ENCODE measurements at regions not wholly inside any gene's neighbourhood (a gene's known extent, or its start where the extent isn't known, plus 50 kb on each side); places are given as distances from the start of the nearest gene placed in this dataset.

- TF ChIP-seq PAX5 (IDR thresholded peaks at IDR 0.05; ENCODE audit: insufficient read depth, low read length, severe bottlenecking) (no peak), POU2F2 (IDR thresholded peaks at IDR 0.05; ENCODE audit: low read depth, low read length) (no peak), POLR2A (IDR thresholded peaks at IDR 0.05; ENCODE audit: low read depth, low read length) (no peak), POLR2AphosphoS5 (IDR thresholded peaks at IDR 0.05; ENCODE audit: low read depth, low read length) (no peak), TAF1 (IDR thresholded peaks at IDR 0.05; ENCODE audit: low read depth, low read length) (no peak), SPI1 (IDR thresholded peaks at IDR 0.05; ENCODE audit: low read depth, low read length) (no peak)
- DNase-seq (ENCODE audit: insufficient read length, low spot score) (no peak), FAIRE-seq (no peak)
Observed at GRCh38 chr2:217684431-217685254, 318.2 kb downstream of the TNS1 start.

- DNase-seq (ENCODE audit: insufficient read length, low spot score): no peak
- no peak for FAIRE-seq
- TF ChIP-seq TAF1 (IDR thresholded peaks at IDR 0.05; ENCODE audit: low read depth, low read length): no peak
- TF ChIP-seq PAX5 (IDR thresholded peaks at IDR 0.05; ENCODE audit: insufficient read depth, low read length, severe bottlenecking): no peak
- no peak for TF ChIP-seq POLR2AphosphoS5 (IDR thresholded peaks at IDR 0.05; ENCODE audit: low read depth, low read length)
- TF ChIP-seq POU2F2 (IDR thresholded peaks at IDR 0.05; ENCODE audit: low read depth, low read length): no peak
- TF ChIP-seq POLR2A (IDR thresholded peaks at IDR 0.05; ENCODE audit: low read depth, low read length): no peak
- TF ChIP-seq SPI1 (IDR thresholded peaks at IDR 0.05; ENCODE audit: low read depth, low read length): no peak
Observed at GRCh38 chr2:217683106-217683870, 319.5 kb downstream of the TNS1 start.

GRCh38 chr2:217681791-217682190, 321.0 kb downstream of the TNS1 start:
- DNase-seq (ENCODE audit: insufficient read length, low spot score) (no peak), FAIRE-seq (no peak)
- TF ChIP-seq POU2F2 (IDR thresholded peaks at IDR 0.05; ENCODE audit: low read depth, low read length) (no peak), POLR2A (IDR thresholded peaks at IDR 0.05; ENCODE audit: low read depth, low read length) (no peak), POLR2AphosphoS5 (IDR thresholded peaks at IDR 0.05; ENCODE audit: low read depth, low read length) (no peak), TAF1 (IDR thresholded peaks at IDR 0.05; ENCODE audit: low read depth, low read length) (no peak), PAX5 (IDR thresholded peaks at IDR 0.05; ENCODE audit: insufficient read depth, low read length, severe bottlenecking) (no peak), SPI1 (IDR thresholded peaks at IDR 0.05; ENCODE audit: low read depth, low read length) (no peak)

DNA sequence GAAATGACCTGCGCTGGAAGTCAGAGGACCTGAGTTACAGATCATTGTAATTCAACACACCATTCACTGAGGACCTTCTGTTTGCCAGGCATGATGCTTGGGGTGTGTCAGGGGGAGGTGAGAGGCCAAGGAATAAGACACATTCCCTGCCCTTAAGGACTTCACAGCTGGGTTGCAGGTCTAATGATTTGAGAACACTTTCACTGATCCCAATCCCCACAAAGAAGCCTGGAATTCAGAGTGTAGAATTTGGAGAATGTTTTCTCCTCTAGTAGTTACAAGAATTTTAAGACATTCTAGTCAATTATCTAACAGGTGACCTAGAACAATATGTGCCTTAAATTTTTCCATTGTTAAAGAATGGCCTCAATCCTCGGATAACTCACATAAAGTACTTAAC, 322.4 kb downstream of the TNS1 start:
- TF ChIP-seq PAX5 (IDR thresholded peaks at IDR 0.05; ENCODE audit: insufficient read depth, low read length, severe bottlenecking) (no peak), TAF1 (IDR thresholded peaks at IDR 0.05; ENCODE audit: low read depth, low read length) (no peak), POU2F2 (IDR thresholded peaks at IDR 0.05; ENCODE audit: low read depth, low read length) (no peak), POLR2AphosphoS5 (IDR thresholded peaks at IDR 0.05; ENCODE audit: low read depth, low read length) (no peak), POLR2A (IDR thresholded peaks at IDR 0.05; ENCODE audit: low read depth, low read length) (no peak), SPI1 (IDR thresholded peaks at IDR 0.05; ENCODE audit: low read depth, low read length) (no peak)
- DNase-seq (ENCODE audit: insufficient read length, low spot score) (no peak), FAIRE-seq (no peak)

DNA sequence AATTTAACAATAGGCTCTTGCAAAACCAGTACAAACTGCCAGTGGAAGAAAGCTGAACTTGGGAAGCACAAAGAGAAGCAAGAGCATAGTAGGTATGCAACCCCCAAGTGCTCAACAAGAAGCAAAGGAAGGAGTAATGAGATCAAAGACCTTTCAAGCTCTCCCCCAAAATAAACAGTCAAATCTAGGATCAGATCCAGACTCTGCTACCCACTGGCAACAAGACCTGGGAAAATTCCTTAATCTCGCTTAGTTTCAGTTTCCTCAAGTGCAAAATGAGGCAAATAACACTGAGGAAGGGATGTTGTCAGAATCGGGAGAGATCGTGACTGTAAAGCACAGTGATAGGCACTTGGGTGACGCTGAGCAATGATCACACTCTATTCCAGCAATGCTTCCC, 329.2 kb downstream of the TNS1 start:
- no peak for FAIRE-seq
- no peak for DNase-seq (ENCODE audit: insufficient read length, low spot score)
- TF ChIP-seq POU2F2 (IDR thresholded peaks at IDR 0.05; ENCODE audit: low read depth, low read length) (no peak), SPI1 (IDR thresholded peaks at IDR 0.05; ENCODE audit: low read depth, low read length) (no peak)

- FAIRE-seq: no peak
- TF ChIP-seq SPI1 (IDR thresholded peaks at IDR 0.05; ENCODE audit: low read depth, low read length): no peak
- no peak for TF ChIP-seq POU2F2 (IDR thresholded peaks at IDR 0.05; ENCODE audit: low read depth, low read length)
- no peak for TF ChIP-seq POLR2AphosphoS5 (IDR thresholded peaks at IDR 0.05; ENCODE audit: low read depth, low read length)
- no peak for TF ChIP-seq TAF1 (IDR thresholded peaks at IDR 0.05; ENCODE audit: low read depth, low read length)
- no peak for TF ChIP-seq POLR2A (IDR thresholded peaks at IDR 0.05; ENCODE audit: low read depth, low read length)
- TF ChIP-seq PAX5 (IDR thresholded peaks at IDR 0.05; ENCODE audit: insufficient read depth, low read length, severe bottlenecking): no peak
Observed at GRCh38 chr2:217672472-217672871, 330.3 kb downstream of the TNS1 start.

DNA sequence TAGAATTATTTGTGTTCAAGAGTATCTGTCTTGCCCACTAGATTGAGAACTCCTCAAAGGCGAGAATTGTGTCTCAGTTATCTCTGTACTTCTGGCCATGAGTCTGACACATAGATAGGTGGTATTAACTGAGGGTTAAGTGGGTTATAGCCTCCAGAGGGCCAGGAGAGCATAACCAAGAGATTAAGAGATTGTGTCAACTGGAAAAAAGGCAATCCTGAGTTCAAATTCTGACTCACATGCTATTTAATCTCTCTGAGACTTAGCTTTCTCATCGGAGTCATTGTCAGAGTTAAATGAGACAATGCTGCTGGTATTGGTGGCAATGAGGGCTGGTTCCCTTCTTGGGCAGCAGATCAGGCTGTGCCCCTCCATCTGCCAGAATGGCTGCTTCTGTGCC, 330.9 kb downstream of the TNS1 start:
- no peak for TF ChIP-seq POU2F2 (IDR thresholded peaks at IDR 0.05; ENCODE audit: low read depth, low read length)
- FAIRE-seq: no peak
- no peak for DNase-seq (ENCODE audit: insufficient read length, low spot score)

More at GRCh38 chr2:217672472-217672871, 330.3 kb downstream of the TNS1 start:
- DNase-seq (ENCODE audit: insufficient read length, low spot score): no peak

GRCh38 chr2:217671075-217671474, 331.7 kb downstream of the TNS1 start:
- no peak for DNase-seq (ENCODE audit: insufficient read length, low spot score)
- no peak for FAIRE-seq
- TF ChIP-seq POU2F2 (IDR thresholded peaks at IDR 0.05; ENCODE audit: low read depth, low read length) (no peak), POLR2A (IDR thresholded peaks at IDR 0.05; ENCODE audit: low read depth, low read length) (no peak), SPI1 (IDR thresholded peaks at IDR 0.05; ENCODE audit: low read depth, low read length) (no peak), TAF1 (IDR thresholded peaks at IDR 0.05; ENCODE audit: low read depth, low read length) (no peak), POLR2AphosphoS5 (IDR thresholded peaks at IDR 0.05; ENCODE audit: low read depth, low read length) (no peak), PAX5 (IDR thresholded peaks at IDR 0.05; ENCODE audit: insufficient read depth, low read length, severe bottlenecking) (no peak)

GRCh38 chr2:217669831-217670230, 333.0 kb downstream of the TNS1 start:
- no peak for DNase-seq (ENCODE audit: insufficient read length, low spot score)
- TF ChIP-seq POU2F2 (IDR thresholded peaks at IDR 0.05; ENCODE audit: low read depth, low read length) (no peak), POLR2AphosphoS5 (IDR thresholded peaks at IDR 0.05; ENCODE audit: low read depth, low read length) (no peak), PAX5 (IDR thresholded peaks at IDR 0.05; ENCODE audit: insufficient read depth, low read length, severe bottlenecking) (no peak), POLR2A (IDR thresholded peaks at IDR 0.05; ENCODE audit: low read depth, low read length) (no peak), TAF1 (IDR thresholded peaks at IDR 0.05; ENCODE audit: low read depth, low read length) (no peak), SPI1 (IDR thresholded peaks at IDR 0.05; ENCODE audit: low read depth, low read length) (no peak)
- FAIRE-seq: no peak
